ENCODE measurements at regions not wholly inside any gene's neighbourhood (a gene's known extent, or its start where the extent isn't known, plus 50 kb on each side); places are given as distances from the start of the nearest gene placed in this dataset.

- H3K4me3 ChIP-seq (ENCODE audit: low read length), result no peak overlapping the region
- no peak for TF ChIP-seq ZNF274 (IDR thresholded peaks at IDR 0.05; ENCODE audit: low read depth, low read length)
These were observed 181.1 kb upstream of the WWC1 start for GRCh38 chr5:168110384-168110783.

DNA sequence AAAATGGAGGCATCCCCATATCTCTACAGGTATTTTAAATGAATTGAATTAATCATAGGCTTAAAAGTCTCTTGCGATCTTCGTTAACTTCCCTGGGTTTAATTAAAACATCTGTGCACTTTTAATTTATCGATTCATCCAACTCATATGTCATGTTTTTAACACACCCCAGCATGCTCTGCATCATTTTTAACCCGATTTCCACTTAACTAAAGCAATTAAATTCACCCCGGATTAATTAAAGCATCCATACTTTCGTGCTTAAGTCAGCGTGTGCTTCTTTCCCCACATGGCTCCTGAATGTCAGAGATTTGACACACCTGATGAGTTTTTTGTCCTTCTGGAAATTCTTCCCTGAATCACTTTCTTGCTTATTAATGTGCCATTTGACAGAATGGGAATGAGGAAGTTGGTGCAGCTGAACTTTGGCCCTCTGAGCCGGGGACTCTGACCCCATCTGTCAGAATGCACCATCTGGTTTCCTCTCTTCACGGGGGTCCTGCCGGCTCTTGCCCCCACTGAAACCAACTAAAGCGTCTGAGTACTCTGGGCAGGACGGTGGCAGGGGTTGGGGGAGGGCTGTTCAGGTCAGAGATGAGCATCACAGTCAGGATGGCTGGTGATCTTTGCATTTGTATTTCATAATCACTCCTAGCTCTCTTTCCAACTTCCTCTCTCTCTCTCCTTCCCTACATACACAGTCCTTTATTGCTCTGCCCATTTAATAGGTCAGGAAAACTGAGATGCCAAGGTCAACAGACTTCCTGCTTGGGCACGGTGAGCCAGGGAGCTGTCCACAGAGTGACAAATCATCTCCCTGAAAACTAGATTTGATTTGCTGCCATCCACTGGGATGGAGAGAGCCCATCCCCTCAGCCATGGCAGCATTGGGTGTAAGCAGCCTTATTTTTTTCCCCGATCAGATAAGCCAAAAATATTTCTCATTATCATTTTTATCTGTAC lies 180.3 kb upstream of the WWC1 start:
- no peak overlapping the region for H3K4me3 ChIP-seq (ENCODE audit: low read length)
- no peak for TF ChIP-seq ZNF274 (IDR thresholded peaks at IDR 0.05; ENCODE audit: low read depth, low read length)

- no peak overlapping the region for H3K4me3 ChIP-seq (ENCODE audit: low read length)
- no peak for TF ChIP-seq ZNF274 (IDR thresholded peaks at IDR 0.05; ENCODE audit: low read depth, low read length)
These were observed 176.9 kb upstream of the WWC1 start for GRCh38 chr5:168114444-168115017.

DNA sequence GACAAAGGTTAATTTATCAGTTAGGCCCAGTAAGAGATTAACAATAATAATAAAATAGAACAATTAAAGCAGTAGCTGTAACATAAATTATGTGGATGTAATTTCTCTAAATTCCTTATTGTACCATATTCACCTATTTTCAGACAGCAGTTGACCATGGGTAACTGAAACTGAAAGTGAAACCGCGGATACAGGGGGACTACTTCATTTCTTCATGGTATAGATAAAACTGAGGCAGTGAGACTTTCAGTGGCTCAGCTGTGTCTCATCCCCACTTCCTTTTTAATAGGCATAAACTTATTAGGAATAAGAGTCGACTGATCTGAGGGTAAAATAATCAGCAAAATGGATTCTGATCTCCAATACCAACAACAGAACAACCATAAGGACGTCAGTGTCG lies 174.0 kb upstream of the WWC1 start:
- TF ChIP-seq ZNF274 (IDR thresholded peaks at IDR 0.05; ENCODE audit: low read depth, low read length), result no peak
- no peak overlapping the region for H3K4me3 ChIP-seq (ENCODE audit: low read length)

- H3K4me3 ChIP-seq (ENCODE audit: low read length), result no peak overlapping the region
- no peak for TF ChIP-seq ZNF274 (IDR thresholded peaks at IDR 0.05; ENCODE audit: low read depth, low read length)
These were observed 173.3 kb upstream of the WWC1 start for GRCh38 chr5:168118042-168118668.

DNA sequence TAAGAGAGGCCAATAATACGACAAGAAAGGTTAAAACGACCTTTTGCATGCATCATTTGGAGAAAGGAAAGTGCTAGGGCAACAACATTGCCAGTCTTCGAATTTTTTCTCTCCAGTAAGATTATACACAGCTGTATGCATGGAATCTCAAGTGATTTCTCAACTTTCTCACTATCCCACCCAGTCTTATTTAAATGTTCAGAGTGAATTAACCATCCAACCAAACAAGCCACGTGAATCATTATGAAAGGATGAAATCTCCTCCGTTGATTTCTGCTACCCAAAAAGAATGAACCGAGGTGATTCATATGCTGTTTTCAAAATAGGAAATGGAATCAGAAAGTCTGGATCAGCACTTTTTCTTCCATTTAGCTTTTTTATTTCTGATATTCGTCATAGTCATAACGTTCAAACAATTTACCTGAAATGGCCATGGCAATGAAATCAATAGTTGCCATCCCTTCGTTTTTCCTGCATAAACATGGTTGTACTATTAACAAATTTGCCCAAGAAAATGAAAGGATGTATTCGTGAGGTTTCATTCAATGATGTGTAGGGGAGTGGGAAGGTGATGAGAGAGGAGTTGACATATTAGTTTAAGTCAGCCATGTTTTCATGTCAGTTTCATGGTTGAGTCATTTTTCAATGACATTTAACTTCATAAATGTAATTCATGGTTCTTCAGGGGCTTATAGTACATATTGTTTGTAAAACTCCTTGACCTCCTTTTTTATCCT lies 170.9 kb upstream of the WWC1 start:
- no peak overlapping the region for H3K4me3 ChIP-seq (ENCODE audit: low read length)
- no peak for TF ChIP-seq ZNF274 (IDR thresholded peaks at IDR 0.05; ENCODE audit: low read depth, low read length)

GRCh38 chr5:168121138-168121494 lies 170.3 kb upstream of the WWC1 start:
- no peak overlapping the region for H3K4me3 ChIP-seq (ENCODE audit: low read length)
- TF ChIP-seq ZNF274 (IDR thresholded peaks at IDR 0.05; ENCODE audit: low read depth, low read length), result no peak

DNA sequence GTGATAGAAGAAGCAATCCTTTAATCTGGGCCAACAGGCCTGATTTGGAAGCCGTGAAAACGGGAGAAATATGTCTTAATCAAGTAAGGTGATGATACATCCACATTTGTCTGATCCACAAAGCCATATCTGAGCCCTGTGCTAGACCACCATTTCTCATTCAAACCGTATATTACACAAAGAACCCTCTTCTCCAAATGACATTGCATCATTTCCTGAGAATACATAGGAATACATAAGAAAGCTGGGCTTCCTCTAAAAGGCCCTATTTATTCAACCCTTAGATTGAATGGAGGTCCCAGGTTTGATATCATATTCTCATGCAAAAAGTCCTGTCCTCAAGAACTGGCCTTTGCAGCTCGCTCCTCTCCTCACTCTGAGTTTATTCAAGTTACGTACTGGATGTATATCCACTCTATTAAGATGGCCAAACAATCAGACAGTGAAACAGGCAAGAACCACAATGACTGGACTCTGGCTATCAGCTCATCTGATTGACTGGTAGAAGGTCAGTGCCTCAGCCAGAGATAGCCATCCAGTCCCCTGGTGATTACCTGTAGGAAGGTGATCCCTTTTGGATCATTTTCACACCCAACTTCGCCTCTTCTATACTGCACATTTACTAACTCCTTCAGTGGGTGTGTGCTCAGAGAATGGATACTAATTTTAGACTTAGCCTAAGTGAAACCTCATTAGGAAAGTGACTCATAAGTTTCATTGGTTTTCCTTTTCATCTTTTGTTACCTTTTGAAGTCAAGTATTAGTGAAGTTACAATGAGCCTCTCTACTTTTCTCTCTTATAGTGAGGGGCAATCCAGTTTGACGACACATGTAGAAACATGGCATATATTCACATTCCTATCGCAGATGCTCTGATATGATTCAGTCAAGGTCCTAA lies 167.6 kb upstream of the WWC1 start:
- H3K4me3 ChIP-seq (ENCODE audit: low read length), result no peak overlapping the region
- TF ChIP-seq ZNF274 (IDR thresholded peaks at IDR 0.05; ENCODE audit: low read depth, low read length), result no peak

DNA sequence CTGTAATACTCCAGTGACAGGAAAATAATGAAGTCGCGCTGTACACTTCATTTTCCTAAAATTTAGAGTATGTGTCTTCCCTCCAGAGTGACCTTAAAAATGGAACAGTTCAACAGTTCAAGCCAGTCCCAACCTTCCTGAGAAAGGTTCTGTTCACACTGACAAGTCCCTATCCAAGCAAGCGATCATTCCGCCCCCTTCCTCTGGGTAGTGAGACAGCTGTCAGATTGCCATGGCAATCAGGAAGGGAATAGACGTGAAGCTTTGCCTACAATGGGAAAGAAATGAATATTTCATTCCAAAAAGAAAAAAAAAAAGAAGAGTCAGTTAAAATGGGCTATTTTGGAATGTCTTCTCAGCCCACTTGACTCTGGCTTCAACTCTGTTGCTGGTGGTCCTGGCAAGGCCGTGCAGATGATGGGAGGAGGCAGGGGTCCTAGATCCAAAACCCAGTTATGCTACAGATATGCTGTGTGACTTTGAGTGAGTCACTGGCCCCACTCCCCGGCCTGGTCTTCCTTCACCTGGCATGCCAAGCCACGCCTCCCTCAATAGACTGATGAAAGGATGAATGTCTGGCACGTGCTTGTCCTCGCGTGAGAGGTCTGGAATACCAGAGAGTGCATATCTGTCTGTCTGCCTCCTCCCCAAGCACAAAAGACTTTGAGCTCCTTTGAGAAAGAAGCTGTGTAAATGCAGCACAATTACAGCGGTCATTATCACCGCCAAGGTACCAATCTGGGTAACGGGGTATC lies 165.8 kb upstream of the WWC1 start:
- no peak overlapping the region for H3K4me3 ChIP-seq (ENCODE audit: low read length)
- no peak for TF ChIP-seq ZNF274 (IDR thresholded peaks at IDR 0.05; ENCODE audit: low read depth, low read length)

- TF ChIP-seq ZNF274 (IDR thresholded peaks at IDR 0.05; ENCODE audit: low read depth, low read length), result no peak
- no peak overlapping the region for H3K4me3 ChIP-seq (ENCODE audit: low read length)
These were observed 164.8 kb upstream of the WWC1 start for GRCh38 chr5:168126606-168127005.

DNA sequence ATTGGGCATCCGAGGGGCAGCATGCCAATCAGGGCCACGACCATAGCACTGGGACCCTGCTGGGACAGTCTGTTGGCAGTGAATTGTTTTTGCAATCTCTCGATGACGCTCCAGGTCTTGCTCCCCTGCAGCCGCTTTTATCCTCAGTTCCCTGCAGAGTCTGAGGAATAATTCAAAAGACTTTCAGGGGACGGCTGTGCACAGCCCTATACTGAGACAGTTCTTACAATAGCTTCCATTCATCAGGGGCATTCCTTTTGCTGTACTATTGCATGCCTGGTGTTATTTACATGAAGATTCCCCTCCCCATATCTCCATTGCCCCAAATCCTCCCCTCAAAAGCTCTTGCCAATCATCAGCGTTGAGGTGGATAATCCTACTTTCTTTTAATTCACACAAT lies 163.3 kb upstream of the WWC1 start:
- no peak overlapping the region for H3K4me3 ChIP-seq (ENCODE audit: low read length)
- no peak for TF ChIP-seq ZNF274 (IDR thresholded peaks at IDR 0.05; ENCODE audit: low read depth, low read length)

DNA sequence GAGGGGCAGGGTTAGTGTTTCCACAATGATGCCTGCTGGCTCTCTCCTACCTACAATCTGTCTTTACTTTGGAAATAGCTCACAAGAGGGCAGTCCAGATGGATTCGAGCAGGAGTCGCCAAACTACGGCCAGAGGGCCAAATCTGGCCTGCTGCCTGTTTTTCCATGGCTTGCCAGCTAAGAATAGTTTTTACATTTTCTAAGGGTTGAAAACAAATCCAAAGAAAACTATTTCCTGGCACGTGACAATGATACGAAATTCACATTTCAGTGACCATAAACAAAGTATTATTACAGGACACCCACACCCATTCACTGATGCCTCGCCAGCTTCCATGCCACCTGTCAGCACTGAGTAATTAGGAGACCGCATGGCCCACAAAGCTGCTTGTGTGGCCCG lies 162.9 kb upstream of the WWC1 start:
- no peak overlapping the region for H3K4me3 ChIP-seq (ENCODE audit: low read length)
- no peak for TF ChIP-seq ZNF274 (IDR thresholded peaks at IDR 0.05; ENCODE audit: low read depth, low read length)

DNA sequence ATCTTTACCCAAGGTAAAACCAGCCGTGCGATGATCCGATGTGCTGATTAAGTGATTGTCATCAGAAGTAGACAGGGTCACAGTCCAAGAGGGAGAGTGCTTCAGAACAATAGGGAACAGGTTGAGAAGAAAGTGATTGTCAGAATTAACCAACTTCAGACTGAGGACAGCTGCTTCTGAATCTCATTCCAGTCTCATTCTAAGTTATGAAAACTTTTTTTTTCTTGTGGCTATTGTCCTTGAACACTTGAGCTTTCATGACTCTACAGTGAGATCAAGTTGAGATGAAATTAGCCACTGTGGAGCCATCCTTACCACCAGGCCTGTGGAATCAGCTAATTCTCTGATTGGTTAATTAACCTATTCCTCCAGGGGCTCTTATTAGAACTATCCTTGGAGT lies 159.9 kb upstream of the WWC1 start:
- H3K4me3 ChIP-seq (ENCODE audit: low read length), result no peak overlapping the region
- TF ChIP-seq ZNF274 (IDR thresholded peaks at IDR 0.05; ENCODE audit: low read depth, low read length), result no peak
